ENCODE measurements at regions not wholly inside any gene's neighbourhood (a gene's known extent, or its start where the extent isn't known, plus 50 kb on each side); places are given as distances from the start of the nearest gene placed in this dataset.
"Not testable (repeated sequence)": the region's sequence is repeated elsewhere in the genome, so short reads cannot be mapped to it uniquely, and the experiment has no call there.

DNA sequence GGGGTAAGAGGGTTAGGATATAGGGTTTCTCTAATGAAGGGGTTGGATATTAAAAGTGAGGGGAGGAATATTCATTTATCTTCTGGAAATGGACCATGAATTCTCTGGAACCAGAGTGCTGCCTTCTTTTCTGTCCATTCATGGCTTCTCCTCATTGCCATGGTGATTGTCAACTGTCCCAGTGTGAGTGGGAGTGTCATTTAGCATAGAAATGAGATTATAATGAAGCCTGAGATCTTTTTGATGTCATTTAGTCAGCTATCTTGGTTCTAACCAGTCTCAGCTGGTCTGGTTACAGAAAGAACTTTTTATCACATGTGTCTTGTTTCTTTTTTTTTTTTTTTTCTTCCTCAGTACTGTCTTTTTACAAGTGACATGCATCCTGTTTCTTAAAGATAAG lies 497.3 kb upstream of the PITX2 start:
- H4K20me1 ChIP-seq (ENCODE audit: insufficient read depth, low read depth, low read length) = no peaks in the 10 kb centered on the region
- H3K9ac ChIP-seq (ENCODE audit: low read length) = no peak overlapping the region
- no peak overlapping the region for H3K4me2 ChIP-seq (ENCODE audit: low read depth, low read length, poor library complexity, severe bottlenecking)
- H2AFZ ChIP-seq (ENCODE audit: low read length) = no peak overlapping the region
- no peak overlapping the region for H3K27ac ChIP-seq (ENCODE audit: low read length)
- DNase-seq = no peak
- H3K4me1 ChIP-seq (ENCODE audit: low read length) = no peaks in the 10 kb centered on the region
- no peaks in the 10 kb centered on the region for H3K9me2 ChIP-seq (replicated peaks; ENCODE audit: insufficient read depth, low read length)
- no peaks in the 10 kb centered on the region for H3K27me3 ChIP-seq (ENCODE audit: low read length)
- H3K9me3 ChIP-seq (ENCODE audit: low read length) = no peaks in the 10 kb centered on the region
- no peaks in the 10 kb centered on the region for H3K36me3 ChIP-seq (ENCODE audit: insufficient read depth, low read length)
- H3K79me2 ChIP-seq (ENCODE audit: low read length) = no peaks in the 10 kb centered on the region
- H3K4me3 ChIP-seq (ENCODE audit: low read length) = no peak overlapping the region

DNA sequence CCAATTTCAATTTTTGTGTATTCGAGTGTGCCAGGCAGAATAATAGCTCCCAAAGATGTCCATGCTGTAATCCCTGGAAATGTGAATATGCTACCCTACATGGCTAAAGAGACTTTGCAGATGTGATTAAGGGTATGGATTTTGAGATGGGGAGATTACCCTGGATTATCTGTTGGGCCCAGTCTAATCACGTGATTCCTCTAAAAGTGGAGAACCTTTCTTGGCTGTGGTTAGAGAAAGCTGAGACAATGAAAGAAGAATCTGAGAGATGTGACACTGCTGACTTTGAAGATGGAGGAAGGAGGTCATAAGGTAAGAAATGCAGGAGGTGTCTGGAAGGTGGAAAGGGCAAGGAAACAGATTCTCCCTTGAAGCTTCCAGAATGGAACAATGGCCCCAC lies 503.5 kb upstream of the PITX2 start:
- Histone ChIP-seq H3K79me2 (ENCODE audit: low read length) (no peaks in the 10 kb centered on the region), H3K27me3 (ENCODE audit: low read length) (no peaks in the 10 kb centered on the region), H4K20me1 (ENCODE audit: insufficient read depth, low read depth, low read length) (no peaks in the 10 kb centered on the region), H3K36me3 (ENCODE audit: insufficient read depth, low read length) (no peaks in the 10 kb centered on the region), H2AFZ (ENCODE audit: low read length) (no peak overlapping the region), H3K4me3 (ENCODE audit: low read length) (no peak overlapping the region), H3K9me2 (replicated peaks; ENCODE audit: insufficient read depth, low read length) (no peaks in the 10 kb centered on the region), H3K9ac (ENCODE audit: low read length) (no peak overlapping the region), H3K27ac (ENCODE audit: low read length) (no peak overlapping the region), H3K4me1 (ENCODE audit: low read length) (no peaks in the 10 kb centered on the region), H3K9me3 (ENCODE audit: low read length) (no peaks in the 10 kb centered on the region), H3K4me2 (ENCODE audit: low read depth, low read length, poor library complexity, severe bottlenecking) (no peak overlapping the region)
- DNase-seq = no peak

DNA sequence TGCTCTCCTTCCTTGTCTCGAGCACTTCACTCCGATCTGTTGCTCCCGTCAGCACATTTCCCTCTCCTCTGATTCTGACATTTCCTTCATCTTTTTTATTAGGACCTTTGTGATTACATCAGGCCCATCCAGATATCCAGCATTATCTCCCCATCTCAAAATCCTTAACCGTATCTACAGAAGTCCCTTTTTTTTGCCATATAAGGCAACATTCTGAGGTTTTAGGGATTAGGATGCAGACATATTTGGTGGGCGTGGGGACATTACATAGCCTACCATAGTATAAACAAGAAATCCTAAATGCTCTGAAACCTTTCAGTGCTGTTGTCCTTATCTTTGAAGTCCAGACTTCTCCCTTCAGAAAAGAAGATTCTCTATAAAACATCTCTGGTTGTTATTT lies 505.0 kb upstream of the PITX2 start:
- H3K4me1 ChIP-seq (ENCODE audit: low read length) = no peaks in the 10 kb centered on the region
- H3K79me2 ChIP-seq (ENCODE audit: low read length) = no peaks in the 10 kb centered on the region
- no peak overlapping the region for H3K27ac ChIP-seq (ENCODE audit: low read length)
- H3K9me2 ChIP-seq (replicated peaks; ENCODE audit: insufficient read depth, low read length) = no peaks in the 10 kb centered on the region
- H3K4me3 ChIP-seq (ENCODE audit: low read length) = no peak overlapping the region
- H3K4me2 ChIP-seq (ENCODE audit: low read depth, low read length, poor library complexity, severe bottlenecking) = no peak overlapping the region
- H3K9ac ChIP-seq (ENCODE audit: low read length) = no peak overlapping the region
- H3K9me3 ChIP-seq (ENCODE audit: low read length) = no peaks in the 10 kb centered on the region
- no peaks in the 10 kb centered on the region for H4K20me1 ChIP-seq (ENCODE audit: insufficient read depth, low read depth, low read length)
- H3K27me3 ChIP-seq (ENCODE audit: low read length) = no peaks in the 10 kb centered on the region
- no peaks in the 10 kb centered on the region for H3K36me3 ChIP-seq (ENCODE audit: insufficient read depth, low read length)
- no peak for DNase-seq
- no peak overlapping the region for H2AFZ ChIP-seq (ENCODE audit: low read length)

DNA sequence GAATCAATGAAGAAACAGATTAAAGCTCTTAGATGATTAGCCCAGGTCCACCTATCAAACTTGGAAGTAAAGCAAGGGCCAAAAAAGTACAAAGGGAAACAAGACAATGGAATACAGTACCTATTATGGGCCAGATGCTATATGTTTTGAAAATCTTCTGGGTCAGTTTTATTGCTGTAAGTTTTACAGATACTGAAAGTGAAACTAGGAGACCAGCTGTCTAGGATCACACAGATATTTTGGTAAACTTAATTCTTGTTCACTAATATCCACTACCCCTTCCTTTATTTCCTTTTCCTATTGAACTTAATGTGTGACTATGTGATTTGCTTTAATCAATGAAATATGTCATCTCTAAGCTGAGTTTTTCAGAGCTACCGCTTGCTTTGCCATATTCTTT lies 505.4 kb upstream of the PITX2 start:
- Histone ChIP-seq H3K27me3 (ENCODE audit: low read length) (no peaks in the 10 kb centered on the region), H3K79me2 (ENCODE audit: low read length) (no peaks in the 10 kb centered on the region), H3K9me2 (replicated peaks; ENCODE audit: insufficient read depth, low read length) (no peaks in the 10 kb centered on the region), H4K20me1 (ENCODE audit: insufficient read depth, low read depth, low read length) (no peaks in the 10 kb centered on the region), H3K4me2 (ENCODE audit: low read depth, low read length, poor library complexity, severe bottlenecking) (no peak overlapping the region), H3K36me3 (ENCODE audit: insufficient read depth, low read length) (no peaks in the 10 kb centered on the region), H3K9me3 (ENCODE audit: low read length) (no peaks in the 10 kb centered on the region), H3K27ac (ENCODE audit: low read length) (no peak overlapping the region), H3K9ac (ENCODE audit: low read length) (no peak overlapping the region), H2AFZ (ENCODE audit: low read length) (no peak overlapping the region), H3K4me1 (ENCODE audit: low read length) (no peaks in the 10 kb centered on the region), H3K4me3 (ENCODE audit: low read length) (no peak overlapping the region)
- DNase-seq = no peak

DNA sequence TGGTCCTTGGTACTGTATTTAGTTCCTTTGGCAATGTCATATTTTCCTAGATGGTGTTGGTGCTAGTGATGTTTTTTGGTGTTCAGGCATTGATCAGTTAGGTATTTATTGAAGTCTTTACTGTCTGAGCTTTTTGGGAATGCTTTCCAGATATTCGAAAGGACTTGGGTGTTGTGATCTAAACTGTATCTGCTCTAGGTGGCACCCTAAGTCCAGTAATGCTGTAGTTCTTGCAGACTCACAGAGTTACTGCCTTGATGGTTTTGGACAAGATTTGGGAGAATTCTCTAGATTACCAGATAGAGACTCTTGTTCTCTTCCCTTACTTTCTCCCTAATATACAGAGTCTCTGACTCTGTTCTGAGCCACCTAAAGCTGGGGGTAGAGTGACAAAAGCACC lies 513.6 kb upstream of the PITX2 start:
- no peaks in the 10 kb centered on the region for H3K9me3 ChIP-seq (ENCODE audit: low read length)
- H3K79me2 ChIP-seq (ENCODE audit: low read length) = no peaks in the 10 kb centered on the region
- no peak overlapping the region for H3K4me3 ChIP-seq (ENCODE audit: low read length)
- H3K4me1 ChIP-seq (ENCODE audit: low read length) = no peaks in the 10 kb centered on the region
- H3K27me3 ChIP-seq (ENCODE audit: low read length) = no peaks in the 10 kb centered on the region
- no peak overlapping the region for H3K4me2 ChIP-seq (ENCODE audit: low read depth, low read length, poor library complexity, severe bottlenecking)
- no peak overlapping the region for H3K27ac ChIP-seq (ENCODE audit: low read length)
- no peak overlapping the region for H2AFZ ChIP-seq (ENCODE audit: low read length)
- no peaks in the 10 kb centered on the region for H3K9me2 ChIP-seq (replicated peaks; ENCODE audit: insufficient read depth, low read length)
- H3K36me3 ChIP-seq (ENCODE audit: insufficient read depth, low read length) = no peaks in the 10 kb centered on the region
- H3K9ac ChIP-seq (ENCODE audit: low read length) = no peak overlapping the region
- H4K20me1 ChIP-seq (ENCODE audit: insufficient read depth, low read depth, low read length) = no peaks in the 10 kb centered on the region
- DNase-seq = no peak

DNA sequence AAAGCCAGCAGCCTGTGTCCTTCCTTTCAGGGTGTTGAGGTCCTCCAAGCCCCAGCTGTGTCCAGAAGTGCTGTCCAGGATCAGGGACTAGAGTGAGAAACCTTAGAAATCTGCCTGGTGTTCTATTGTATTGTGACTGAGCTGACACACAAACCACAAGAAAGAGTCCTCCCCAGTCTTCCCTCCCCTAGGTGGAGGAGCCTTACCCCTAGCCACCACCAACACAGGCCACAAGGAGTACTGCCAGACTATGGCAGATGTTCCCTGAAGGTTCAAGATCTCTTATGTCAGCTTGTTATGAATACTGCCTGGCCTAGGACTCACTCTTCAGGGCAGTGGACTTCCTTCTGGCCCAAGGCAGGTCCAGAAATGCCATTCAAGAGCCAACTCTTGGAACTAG lies 514.1 kb upstream of the PITX2 start:
- no peaks in the 10 kb centered on the region for H3K9me3 ChIP-seq (ENCODE audit: low read length)
- no peak overlapping the region for H3K27ac ChIP-seq (ENCODE audit: low read length)
- H3K4me1 ChIP-seq (ENCODE audit: low read length) = no peaks in the 10 kb centered on the region
- H3K79me2 ChIP-seq (ENCODE audit: low read length) = no peaks in the 10 kb centered on the region
- H3K4me3 ChIP-seq (ENCODE audit: low read length) = no peak overlapping the region
- no peaks in the 10 kb centered on the region for H3K9me2 ChIP-seq (replicated peaks; ENCODE audit: insufficient read depth, low read length)
- H4K20me1 ChIP-seq (ENCODE audit: insufficient read depth, low read depth, low read length) = no peaks in the 10 kb centered on the region
- H2AFZ ChIP-seq (ENCODE audit: low read length) = no peak overlapping the region
- no peak for DNase-seq
- no peak overlapping the region for H3K9ac ChIP-seq (ENCODE audit: low read length)
- no peaks in the 10 kb centered on the region for H3K36me3 ChIP-seq (ENCODE audit: insufficient read depth, low read length)
- H3K27me3 ChIP-seq (ENCODE audit: low read length) = no peaks in the 10 kb centered on the region
- no peak overlapping the region for H3K4me2 ChIP-seq (ENCODE audit: low read depth, low read length, poor library complexity, severe bottlenecking)

DNA sequence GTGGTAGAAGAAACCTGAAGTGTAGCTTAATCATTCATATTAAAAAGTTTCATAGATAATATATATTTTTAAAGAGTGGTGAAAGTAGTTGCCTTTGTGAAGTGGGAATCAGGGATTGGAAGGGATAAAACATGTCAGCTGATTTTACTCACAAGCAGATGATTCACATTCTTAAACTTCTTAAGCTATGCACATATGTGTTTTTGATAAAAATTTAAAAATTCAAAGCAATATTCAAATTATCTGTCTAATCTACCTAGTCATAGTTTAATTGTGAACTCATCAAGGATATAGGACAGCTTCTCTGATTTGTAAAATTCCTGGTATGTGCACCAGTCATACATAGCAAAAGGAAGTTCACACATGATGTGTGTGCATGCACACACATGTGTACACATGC lies 520.6 kb upstream of the PITX2 start:
- Histone ChIP-seq H2AFZ (ENCODE audit: low read length) (no peak overlapping the region), H3K4me3 (ENCODE audit: low read length) (no peak overlapping the region), H3K36me3 (ENCODE audit: insufficient read depth, low read length) (no peaks in the 10 kb centered on the region), H4K20me1 (ENCODE audit: insufficient read depth, low read depth, low read length) (no peaks in the 10 kb centered on the region), H3K27me3 (ENCODE audit: low read length) (no peaks in the 10 kb centered on the region), H3K4me2 (ENCODE audit: low read depth, low read length, poor library complexity, severe bottlenecking) (no peak overlapping the region), H3K9me2 (replicated peaks; ENCODE audit: insufficient read depth, low read length) (no peaks in the 10 kb centered on the region), H3K9me3 (ENCODE audit: low read length) (no peaks in the 10 kb centered on the region), H3K79me2 (ENCODE audit: low read length) (no peaks in the 10 kb centered on the region), H3K9ac (ENCODE audit: low read length) (no peak overlapping the region), H3K4me1 (ENCODE audit: low read length) (no peaks in the 10 kb centered on the region), H3K27ac (ENCODE audit: low read length) (no peak overlapping the region)
- no peak for DNase-seq

DNA sequence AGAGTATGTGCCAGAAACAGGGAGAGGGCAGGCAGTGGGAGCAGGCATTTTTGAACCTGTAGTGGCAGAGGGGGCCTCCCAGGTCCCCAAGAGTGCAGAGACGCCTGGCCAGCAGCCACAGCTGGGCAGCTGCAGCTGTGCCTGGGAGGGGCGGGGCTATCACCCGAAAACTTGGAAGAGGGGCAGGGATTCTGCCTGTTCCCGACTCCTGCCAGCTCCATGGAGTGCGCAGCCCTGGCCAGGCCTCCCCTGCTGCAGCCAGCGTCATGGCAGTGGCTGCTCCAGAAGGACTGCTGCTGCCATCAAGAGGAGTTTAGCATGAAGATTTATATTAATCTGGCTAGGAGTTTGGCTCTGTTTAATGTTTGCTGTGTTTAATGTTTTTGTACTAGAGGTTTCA lies 532.1 kb upstream of the PITX2 start:
- Histone ChIP-seq H3K4me3 (ENCODE audit: low read length) (no peak overlapping the region), H3K4me1 (ENCODE audit: low read length) (no peaks in the 10 kb centered on the region), H3K9ac (ENCODE audit: low read length) (no peak overlapping the region), H3K4me2 (ENCODE audit: low read depth, low read length, poor library complexity, severe bottlenecking) (no peak overlapping the region), H4K20me1 (ENCODE audit: insufficient read depth, low read depth, low read length) (no peaks in the 10 kb centered on the region), H3K9me2 (replicated peaks; ENCODE audit: insufficient read depth, low read length) (no peaks in the 10 kb centered on the region), H3K27me3 (ENCODE audit: low read length) (no peaks in the 10 kb centered on the region), H3K27ac (ENCODE audit: low read length) (no peak overlapping the region), H3K9me3 (ENCODE audit: low read length) (no peaks in the 10 kb centered on the region), H2AFZ (ENCODE audit: low read length) (no peak overlapping the region), H3K79me2 (ENCODE audit: low read length) (no peaks in the 10 kb centered on the region), H3K36me3 (ENCODE audit: insufficient read depth, low read length) (no peaks in the 10 kb centered on the region)
- no peak for DNase-seq

DNA sequence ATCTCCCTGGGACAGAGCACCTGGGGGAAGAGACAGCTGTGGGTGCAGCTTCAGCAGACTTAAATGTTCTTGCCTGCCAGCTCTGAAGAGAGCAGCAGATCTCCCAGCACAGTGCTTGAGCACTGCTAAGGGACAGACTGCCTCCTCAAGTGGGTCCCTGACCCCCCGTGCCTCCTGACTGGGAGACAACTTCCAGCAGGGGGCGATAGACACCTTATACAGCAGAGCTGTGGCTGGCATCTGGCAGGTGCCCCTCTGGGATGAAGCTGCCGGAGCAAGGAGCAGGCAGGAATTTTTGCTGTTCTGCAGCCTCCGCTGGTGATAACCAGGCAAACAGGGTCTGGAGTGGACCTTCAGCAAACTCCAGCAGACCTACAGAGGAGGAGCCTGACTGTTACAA lies 541.7 kb upstream of the PITX2 start:
- H3K27me3 ChIP-seq (ENCODE audit: low read length); H3K9me2 ChIP-seq (replicated peaks; ENCODE audit: insufficient read depth, low read length); H3K4me3 ChIP-seq (ENCODE audit: low read length); H3K4me2 ChIP-seq (ENCODE audit: low read depth, low read length, poor library complexity, severe bottlenecking); H3K9me3 ChIP-seq (ENCODE audit: low read length); H3K4me1 ChIP-seq (ENCODE audit: low read length); H3K36me3 ChIP-seq (ENCODE audit: insufficient read depth, low read length); H4K20me1 ChIP-seq (ENCODE audit: insufficient read depth, low read depth, low read length); H3K9ac ChIP-seq (ENCODE audit: low read length); H3K79me2 ChIP-seq (ENCODE audit: low read length); H3K27ac ChIP-seq (ENCODE audit: low read length); H2AFZ ChIP-seq (ENCODE audit: low read length): not testable (repeated sequence)
- DNase-seq = peak; percentile 61

Measured in Karpas-422 (cell line).